ENCODE measurements at regions not wholly inside any gene's neighbourhood (a gene's known extent, or its start where the extent isn't known, plus 50 kb on each side); places are given as distances from the start of the nearest gene placed in this dataset.

- no peak for TF ChIP-seq EZH2phosphoT487 (conservative IDR thresholded peaks at IDR 0.05; ENCODE audit: low read length)
- TF ChIP-seq, protein P1, sequence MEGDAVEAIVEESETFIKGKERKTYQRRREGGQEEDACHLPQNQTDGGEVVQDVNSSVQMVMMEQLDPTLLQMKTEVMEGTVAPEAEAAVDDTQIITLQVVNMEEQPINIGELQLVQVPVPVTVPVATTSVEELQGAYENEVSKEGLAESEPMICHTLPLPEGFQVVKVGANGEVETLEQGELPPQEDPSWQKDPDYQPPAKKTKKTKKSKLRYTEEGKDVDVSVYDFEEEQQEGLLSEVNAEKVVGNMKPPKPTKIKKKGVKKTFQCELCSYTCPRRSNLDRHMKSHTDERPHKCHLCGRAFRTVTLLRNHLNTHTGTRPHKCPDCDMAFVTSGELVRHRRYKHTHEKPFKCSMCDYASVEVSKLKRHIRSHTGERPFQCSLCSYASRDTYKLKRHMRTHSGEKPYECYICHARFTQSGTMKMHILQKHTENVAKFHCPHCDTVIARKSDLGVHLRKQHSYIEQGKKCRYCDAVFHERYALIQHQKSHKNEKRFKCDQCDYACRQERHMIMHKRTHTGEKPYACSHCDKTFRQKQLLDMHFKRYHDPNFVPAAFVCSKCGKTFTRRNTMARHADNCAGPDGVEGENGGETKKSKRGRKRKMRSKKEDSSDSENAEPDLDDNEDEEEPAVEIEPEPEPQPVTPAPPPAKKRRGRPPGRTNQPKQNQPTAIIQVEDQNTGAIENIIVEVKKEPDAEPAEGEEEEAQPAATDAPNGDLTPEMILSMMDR (IDR thresholded peaks at IDR 0.05; ENCODE audit: insufficient read depth, low read length, poor library complexity, severe bottlenecking), result no peak
Observed at GRCh38 chr4:84338367-84338766, 160.7 kb downstream of the NKX6-1 start.

All from SU-DHL-6 (cell line).